ENCODE measurements at regions not wholly inside any gene's neighbourhood (a gene's known extent, or its start where the extent isn't known, plus 50 kb on each side); places are given as distances from the start of the nearest gene placed in this dataset.

- TF ChIP-seq CTCF (IDR thresholded peaks at IDR 0.05) (no peak), POLR2A (IDR thresholded peaks at IDR 0.05) (no peak)
These were observed 63.8 kb upstream of the CSF1 start for GRCh38 chr1:109846846-109847245.
